HCT116 (cell line): ENCODE measurements at regions not wholly inside any gene's neighbourhood (a gene's known extent, or its start where the extent isn't known, plus 50 kb on each side); places are given as distances from the start of the nearest gene placed in this dataset.

Experiments used
- ATAC-seq: fragments of 200-7000 bp; cut with Tn5 transposase; 2 replicates; pipeline ENCODE4 v1.9.1; 2020; ENCODE audit warnings: mild to moderate bottlenecking, moderate library complexity
- BruUV-seq: library from RNA; stranded (reverse); fragments of 400-500 nt; replicated peaks from 2 replicates; lab custom pipeline; 2021; lab: Mats Ljungman, UMichigan
- CTCF ChIA-PET: fragments of 300-600 bp; sonication (Branson Sonifier 250); formaldehyde crosslinking; loops from one replicate; lab custom pipeline; 2021; ENCODE audit warnings: antibody characterized with exemption; lab: Charles Lee
- POLR2A ChIA-PET: fragments of 300-600, 350-600 bp; sonication (Branson Sonifier 250); formaldehyde crosslinking; loops from one replicate; lab custom pipeline; 2021; ENCODE audit warnings: antibody characterized with exemption; lab: Charles Lee
- RAD21 ChIA-PET, 2 experiments: fragments of 300-600 bp; sonication (Branson Sonifier 250); formaldehyde crosslinking; loops; one replicate each; lab custom pipeline; 2023; ENCODE audit warnings: low total read pairs in 2 of 2; ENCODE audit not compliant: uncharacterized antibody in 2 of 2, unreplicated experiment in 2 of 2, low non-redundant PET in 1 of 2; lab: Charles Lee
- DNase-seq: peaks from one replicate; pipeline ENCODE4 v3.0.0-alpha.2; 2010; ENCODE audit warnings: low read depth, low spot score
- H2AFZ ChIP-seq: fragments of 200-600 bp; shearing (Covaris generic), sonication (generic); 2 replicates; pipeline ENCODE4 v1.6.1; 2017; ENCODE audit warnings: low read depth, mixed run types, mixed read lengths, antibody characterized with exemption, low read length; ENCODE audit not compliant: poor library complexity, severe bottlenecking
- H3K27ac ChIP-seq: 2 replicates; pipeline ENCODE4 v1.5.1; 2012; ENCODE audit warnings: low read depth, low read length
- H3K27me3 ChIP-seq: fragments of 200-600 bp; sonication (generic); 2 replicates; pipeline ENCODE4 v1.6.1; 2016; ENCODE audit warnings: mixed run types, low read length, mixed read lengths; ENCODE audit not compliant: insufficient read depth
- H3K36me3 ChIP-seq, 2 experiments: fragments of 200-500 bp in 1 of 2; fragments of 200-600 bp in 1 of 2; sonication (Bioruptor generic) in 1 of 2; sonication (generic) in 1 of 2; 2 replicates each; pipeline versions ENCODE4 v1.5.1 to v1.6.1; 2014 to 2016; ENCODE audit warnings: low read length in 2 of 2, inconsistent platforms in 1 of 2, mixed read lengths in 1 of 2, mixed run types in 1 of 2; ENCODE audit not compliant: insufficient read depth in 2 of 2, control insufficient read depth in 1 of 2
- H3K4me1 ChIP-seq, 2 experiments: fragments of 200-600 bp in 1 of 2; sonication (generic) in 1 of 2; 2 replicates each; pipeline versions ENCODE4 v1.5.1 to v1.6.1; 2012 to 2017; ENCODE audit warnings: low read length in 2 of 2, inconsistent platforms in 1 of 2, mild to moderate bottlenecking in 1 of 2, mixed read lengths in 1 of 2, mixed run types in 1 of 2, moderate library complexity in 1 of 2; ENCODE audit not compliant: insufficient read depth in 2 of 2, control insufficient read depth in 1 of 2
- H3K4me2 ChIP-seq: fragments of 200-600 bp; sonication (generic); 2 replicates; pipeline ENCODE4 v1.6.1; 2017; ENCODE audit warnings: mixed run types, low read length, mixed read lengths
- H3K4me3 ChIP-seq, 2 experiments: fragments of 200-600 bp in 1 of 2; sonication (generic) in 1 of 2; replicated peaks in 1 of 2; 2 replicates each; pipeline ENCODE4 v1.5.1; 2011 to 2016; ENCODE audit warnings: low read length in 2 of 2, control low read depth in 1 of 2, low read depth in 1 of 2, mild to moderate bottlenecking in 1 of 2, mixed read lengths in 1 of 2, mixed run types in 1 of 2
- H3K79me2 ChIP-seq: fragments of 200-600 bp; sonication (generic); 2 replicates; pipeline ENCODE4 v1.6.1; 2017; ENCODE audit warnings: mild to moderate bottlenecking, mixed run types, low read length, moderate library complexity, mixed read lengths; ENCODE audit not compliant: insufficient read depth
- H3K9ac ChIP-seq: fragments of 200-600 bp; sonication (generic); 2 replicates; pipeline ENCODE4 v1.6.1; 2016; ENCODE audit warnings: low read length, mixed read lengths
- H3K9me2 ChIP-seq: fragments of 200-600 bp; sonication (generic), shearing (Covaris generic); 2 replicates; pipeline ENCODE4 v1.6.1; 2017; ENCODE audit warnings: mixed run types, mild to moderate bottlenecking, moderate library complexity; ENCODE audit not compliant: insufficient read depth
- H3K9me3 ChIP-seq, 2 experiments: fragments of 200-500 bp in 1 of 2; fragments of 200-600 bp in 1 of 2; sonication (Bioruptor generic) in 1 of 2; sonication (generic) in 1 of 2; 2 replicates each; pipeline ENCODE4 v1.6.1; 2014 to 2017; ENCODE audit warnings: low read length in 2 of 2, mixed read lengths in 2 of 2, inconsistent platforms in 1 of 2, low read depth in 1 of 2, mild to moderate bottlenecking in 1 of 2, mixed run types in 1 of 2, moderate library complexity in 1 of 2; ENCODE audit not compliant: control insufficient read depth in 1 of 2, insufficient read depth in 1 of 2
- H4K20me1 ChIP-seq: fragments of 200-600 bp; sonication (generic), shearing (Covaris generic); 2 replicates; pipeline ENCODE4 v1.6.1; 2017; ENCODE audit warnings: mixed run types, mild to moderate bottlenecking, moderate library complexity; ENCODE audit not compliant: insufficient read depth
- CBX3 ChIP-seq: IDR thresholded peaks from 2 replicates; pipeline ENCODE4 v1.6.1; 2012; ENCODE audit warnings: low read depth
- POLR2A ChIP-seq: IDR thresholded peaks from 2 replicates; pipeline ENCODE4 v1.7.0; 2011; ENCODE audit warnings: borderline replicate concordance; ENCODE audit not compliant: insufficient read depth, insufficient read length; ENCODE audit errors: extremely low read depth
- POLR2AphosphoS5 ChIP-seq: IDR thresholded peaks from 2 replicates; pipeline ENCODE4 v1.6.1; 2011; ENCODE audit warnings: mild to moderate bottlenecking, low read depth, low read length, moderate library complexity
- RAD21 ChIP-seq: IDR thresholded peaks from 2 replicates; pipeline ENCODE4 v1.6.1; 2012; ENCODE audit warnings: low read depth, mild to moderate bottlenecking
- SP1 ChIP-seq: IDR thresholded peaks from 2 replicates; pipeline ENCODE4 v1.6.1; 2012; ENCODE audit warnings: low read depth
- SRF ChIP-seq: IDR thresholded peaks from 2 replicates; pipeline ENCODE4 v1.6.1; 2012; ENCODE audit warnings: low read depth
- ZFX ChIP-seq: fragments of 450-650 bp; IDR thresholded peaks from 2 replicates; pipeline ENCODE4 v1.6.1; 2017
- intact Hi-C: fragments of 100-400 bp; cut with micrococcal nuclease; formaldehyde crosslinking; loops from 2 replicates; pipeline ENCODE4 v1.10.0; 2022
- TF ChIP-seq, protein P1 (sequence below): IDR thresholded peaks from 2 replicates; pipeline ENCODE4 v1.6.1; 2012
- TF ChIP-seq, protein P2 (sequence below): IDR thresholded peaks from 2 replicates; pipeline ENCODE4 v1.6.1; 2011; ENCODE audit warnings: mild to moderate bottlenecking, low read length, moderate library complexity; ENCODE audit not compliant: insufficient replicate concordance; ENCODE audit errors: extremely low read depth
- TF ChIP-seq, protein P3 (sequence below): IDR thresholded peaks from 2 replicates; pipeline ENCODE4 v1.6.1; 2012; ENCODE audit warnings: low read depth

DNA sequence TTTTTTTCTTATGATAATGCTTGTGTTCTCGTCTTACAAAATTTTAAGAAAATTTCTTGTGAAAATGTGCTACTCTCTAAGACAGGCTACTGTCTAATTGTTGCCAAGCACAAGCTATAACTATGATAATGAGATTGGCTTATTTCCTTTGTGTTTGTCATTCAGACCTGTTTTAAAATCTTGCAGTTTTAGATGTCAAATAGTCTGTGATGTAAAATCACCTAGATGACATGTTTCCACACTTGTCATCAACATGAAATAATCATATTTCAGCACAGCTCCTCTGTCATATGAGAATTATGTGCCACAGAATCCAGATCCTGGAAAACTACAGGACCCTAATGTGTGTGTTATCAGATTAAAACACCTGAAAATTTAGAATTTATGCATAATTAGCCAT lies 539.7 kb downstream of the USP25 start:
- H3K9ac ChIP-seq = no peak overlapping the region
- H3K9me2 ChIP-seq = no peaks in the 10 kb centered on the region
- no peaks in the 10 kb centered on the region for H4K20me1 ChIP-seq
- CTCF ChIA-PET = no interaction called here
- intact Hi-C loops = no loop called here
- no peak overlapping the region for H2AFZ ChIP-seq
- H3K27ac ChIP-seq = no peak overlapping the region
- BruUV-seq = no TSS peak
- H3K4me1 ChIP-seq = no peaks in the 10 kb centered on the region
- DNase-seq = no peak
- no peak overlapping the region for H3K4me2 ChIP-seq
- POLR2A ChIA-PET = no interaction called here
- no peaks in the 10 kb centered on the region for H3K79me2 ChIP-seq
- H3K4me3 ChIP-seq = no peak overlapping the region
- RAD21 ChIA-PET = no interaction called here
- no peaks in the 10 kb centered on the region for H3K27me3 ChIP-seq
- no peak for ATAC-seq
- peaks cover 0 to 19% of the 10 kb centered on the region in 2 experiments; a peak in 3 of 4 replicates for H3K9me3 ChIP-seq
- no peaks in the 10 kb centered on the region for H3K36me3 ChIP-seq
- no peak for TF ChIP-seq CBX3
- no peak for TF ChIP-seq POLR2A

DNA sequence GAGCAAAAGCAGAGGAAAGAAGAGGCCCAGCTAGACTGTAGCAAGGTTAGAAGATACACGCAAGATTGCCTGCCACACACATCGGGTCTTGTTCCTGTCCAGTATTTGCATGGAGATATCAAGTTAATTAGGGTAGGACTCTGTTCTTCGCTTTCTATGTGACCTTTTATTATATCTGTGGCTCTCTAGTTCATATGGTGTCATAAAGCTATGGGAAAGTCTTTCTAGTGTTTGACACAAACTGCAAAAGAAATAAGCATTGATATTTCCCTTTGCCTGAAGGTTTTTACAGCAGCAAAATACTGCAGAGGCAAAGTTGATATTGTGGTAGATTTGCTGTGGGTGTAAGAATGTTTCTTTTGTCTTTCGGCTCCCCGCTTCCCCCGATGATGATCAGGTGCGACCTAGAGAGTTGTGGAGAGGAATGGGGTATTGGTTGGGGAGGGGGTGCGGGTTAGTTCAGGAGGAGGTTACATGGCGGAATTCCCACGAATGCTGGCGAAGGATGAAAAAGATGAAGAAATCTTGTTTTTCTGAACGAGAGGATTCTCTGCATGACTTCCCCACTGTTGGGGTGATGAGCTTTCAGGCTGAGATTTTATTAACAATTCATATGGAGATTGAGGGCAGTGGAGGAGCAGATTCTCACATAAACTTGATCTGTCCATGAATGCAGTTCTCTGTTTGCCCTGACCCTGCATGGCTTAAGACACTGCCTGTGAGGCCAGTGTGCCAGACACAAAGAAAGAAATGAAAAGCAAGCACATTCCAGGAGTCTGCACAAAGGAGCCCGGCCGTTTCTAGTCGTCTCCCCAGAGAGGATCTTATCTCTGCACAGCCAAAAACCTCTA lies 550.2 kb downstream of the USP25 start:
- Histone ChIP-seq H3K27me3 (no peaks in the 10 kb centered on the region), H3K4me1 (no peaks in the 10 kb centered on the region), H2AFZ (no peak overlapping the region), H3K9ac (no peak overlapping the region), H3K27ac (no peak overlapping the region), H3K9me3 (peaks cover 15 to 19% of the 10 kb centered on the region in 2 experiments; a peak in 3 of 4 replicates), H3K9me2 (no peaks in the 10 kb centered on the region), H3K36me3 (no peaks in the 10 kb centered on the region), H4K20me1 (no peaks in the 10 kb centered on the region), H3K4me2 (no peak overlapping the region), H3K4me3 (no peak overlapping the region), H3K79me2 (no peaks in the 10 kb centered on the region)
- RAD21 ChIA-PET = no interaction called here
- BruUV-seq = no TSS peak
- ATAC-seq = no peak
- POLR2A ChIA-PET = no interaction called here
- DNase-seq = no peak
- CTCF ChIA-PET = no interaction called here
- TF ChIP-seq, protein P1, sequence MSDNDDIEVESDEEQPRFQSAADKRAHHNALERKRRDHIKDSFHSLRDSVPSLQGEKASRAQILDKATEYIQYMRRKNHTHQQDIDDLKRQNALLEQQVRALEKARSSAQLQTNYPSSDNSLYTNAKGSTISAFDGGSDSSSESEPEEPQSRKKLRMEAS = no peak
- TF ChIP-seq, protein P2, sequence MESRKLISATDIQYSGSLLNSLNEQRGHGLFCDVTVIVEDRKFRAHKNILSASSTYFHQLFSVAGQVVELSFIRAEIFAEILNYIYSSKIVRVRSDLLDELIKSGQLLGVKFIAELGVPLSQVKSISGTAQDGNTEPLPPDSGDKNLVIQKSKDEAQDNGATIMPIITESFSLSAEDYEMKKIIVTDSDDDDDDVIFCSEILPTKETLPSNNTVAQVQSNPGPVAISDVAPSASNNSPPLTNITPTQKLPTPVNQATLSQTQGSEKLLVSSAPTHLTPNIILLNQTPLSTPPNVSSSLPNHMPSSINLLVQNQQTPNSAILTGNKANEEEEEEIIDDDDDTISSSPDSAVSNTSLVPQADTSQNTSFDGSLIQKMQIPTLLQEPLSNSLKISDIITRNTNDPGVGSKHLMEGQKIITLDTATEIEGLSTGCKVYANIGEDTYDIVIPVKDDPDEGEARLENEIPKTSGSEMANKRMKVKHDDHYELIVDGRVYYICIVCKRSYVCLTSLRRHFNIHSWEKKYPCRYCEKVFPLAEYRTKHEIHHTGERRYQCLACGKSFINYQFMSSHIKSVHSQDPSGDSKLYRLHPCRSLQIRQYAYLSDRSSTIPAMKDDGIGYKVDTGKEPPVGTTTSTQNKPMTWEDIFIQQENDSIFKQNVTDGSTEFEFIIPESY = no peak
- TF ChIP-seq POLR2AphosphoS5 (no peak), SP1 (no peak), SRF (no peak), RAD21 (no peak), POLR2A (no peak), ZFX (no peak)
- TF ChIP-seq, protein P3, sequence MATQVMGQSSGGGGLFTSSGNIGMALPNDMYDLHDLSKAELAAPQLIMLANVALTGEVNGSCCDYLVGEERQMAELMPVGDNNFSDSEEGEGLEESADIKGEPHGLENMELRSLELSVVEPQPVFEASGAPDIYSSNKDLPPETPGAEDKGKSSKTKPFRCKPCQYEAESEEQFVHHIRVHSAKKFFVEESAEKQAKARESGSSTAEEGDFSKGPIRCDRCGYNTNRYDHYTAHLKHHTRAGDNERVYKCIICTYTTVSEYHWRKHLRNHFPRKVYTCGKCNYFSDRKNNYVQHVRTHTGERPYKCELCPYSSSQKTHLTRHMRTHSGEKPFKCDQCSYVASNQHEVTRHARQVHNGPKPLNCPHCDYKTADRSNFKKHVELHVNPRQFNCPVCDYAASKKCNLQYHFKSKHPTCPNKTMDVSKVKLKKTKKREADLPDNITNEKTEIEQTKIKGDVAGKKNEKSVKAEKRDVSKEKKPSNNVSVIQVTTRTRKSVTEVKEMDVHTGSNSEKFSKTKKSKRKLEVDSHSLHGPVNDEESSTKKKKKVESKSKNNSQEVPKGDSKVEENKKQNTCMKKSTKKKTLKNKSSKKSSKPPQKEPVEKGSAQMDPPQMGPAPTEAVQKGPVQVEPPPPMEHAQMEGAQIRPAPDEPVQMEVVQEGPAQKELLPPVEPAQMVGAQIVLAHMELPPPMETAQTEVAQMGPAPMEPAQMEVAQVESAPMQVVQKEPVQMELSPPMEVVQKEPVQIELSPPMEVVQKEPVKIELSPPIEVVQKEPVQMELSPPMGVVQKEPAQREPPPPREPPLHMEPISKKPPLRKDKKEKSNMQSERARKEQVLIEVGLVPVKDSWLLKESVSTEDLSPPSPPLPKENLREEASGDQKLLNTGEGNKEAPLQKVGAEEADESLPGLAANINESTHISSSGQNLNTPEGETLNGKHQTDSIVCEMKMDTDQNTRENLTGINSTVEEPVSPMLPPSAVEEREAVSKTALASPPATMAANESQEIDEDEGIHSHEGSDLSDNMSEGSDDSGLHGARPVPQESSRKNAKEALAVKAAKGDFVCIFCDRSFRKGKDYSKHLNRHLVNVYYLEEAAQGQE = no peak
- intact Hi-C loops = loop anchor here (5.0 kb wide), 1 partner anchor 848 kb away; no protein-coding TSS in a partner anchor
